H9 (cell line): ENCODE measurements at regions not wholly inside any gene's neighbourhood (a gene's known extent, or its start where the extent isn't known, plus 50 kb on each side); places are given as distances from the start of the nearest gene placed in this dataset.

Source experiments
- DNase-seq: peaks from one replicate; pipeline ENCODE4 v3.0.0-alpha.2; 2017
- H2AFZ ChIP-seq: one replicate; pipeline ENCODE4 v1.6.1; 2013; ENCODE audit warnings: mild to moderate bottlenecking, low read length, control low read depth, moderate library complexity
- H2AK5ac ChIP-seq: 2 replicates; pipeline ENCODE4 v1.6.1; 2013; ENCODE audit warnings: low read length, control low read depth, mixed read lengths; ENCODE audit not compliant: insufficient read length
- H2BK120ac ChIP-seq: one replicate; pipeline ENCODE4 v1.6.1; 2013; ENCODE audit warnings: low read depth, mild to moderate bottlenecking, low read length, control low read depth, inconsistent platforms; ENCODE audit not compliant: poor library complexity, severe bottlenecking
- H2BK12ac ChIP-seq: 2 replicates; pipeline ENCODE4 v1.6.1; 2013; ENCODE audit warnings: low read length, control low read depth, mixed read lengths, low read depth; ENCODE audit not compliant: insufficient read length
- H2BK15ac ChIP-seq: 2 replicates; pipeline ENCODE4 v1.6.1; 2013; ENCODE audit warnings: low read depth, low read length, control low read depth
- H2BK20ac ChIP-seq: one replicate; pipeline ENCODE4 v1.6.1; 2013; ENCODE audit warnings: low read depth, mild to moderate bottlenecking, low read length, control low read depth, inconsistent platforms; ENCODE audit not compliant: poor library complexity, severe bottlenecking
- H2BK5ac ChIP-seq: 2 replicates; pipeline ENCODE4 v1.6.1; 2013; ENCODE audit warnings: low read length, control low read depth, mixed read lengths; ENCODE audit not compliant: insufficient read length
- H3K14ac ChIP-seq: 2 replicates; pipeline ENCODE4 v1.6.1; 2013; ENCODE audit warnings: low read length, control low read depth; ENCODE audit not compliant: insufficient read depth
- H3K18ac ChIP-seq: 2 replicates; pipeline ENCODE4 v1.6.1; 2013; ENCODE audit warnings: low read depth, mild to moderate bottlenecking, mixed read lengths, low read length, control low read depth; ENCODE audit not compliant: insufficient read length
- H3K23ac ChIP-seq: 2 replicates; pipeline ENCODE4 v1.6.1; 2013; ENCODE audit warnings: low read length, control low read depth, mixed read lengths, low read depth; ENCODE audit not compliant: insufficient read length
- H3K23me2 ChIP-seq: 2 replicates; pipeline ENCODE4 v1.6.1; 2013; ENCODE audit warnings: low read depth, mild to moderate bottlenecking, mixed read lengths, low read length, control low read depth; ENCODE audit not compliant: insufficient read length, poor library complexity, severe bottlenecking
- H3K27ac ChIP-seq: 2 replicates; pipeline ENCODE4 v1.5.1; 2013; ENCODE audit warnings: low read length, control low read depth, mixed read lengths, low read depth; ENCODE audit not compliant: insufficient read length
- H3K27me3 ChIP-seq: 2 replicates; pipeline ENCODE4 v1.6.1; 2013; ENCODE audit warnings: low read length, control low read depth, inconsistent platforms; ENCODE audit not compliant: insufficient read depth
- H3K4ac ChIP-seq: 2 replicates; pipeline ENCODE4 v1.6.1; 2013; ENCODE audit warnings: low read depth, mild to moderate bottlenecking, control low read depth, inconsistent platforms, low read length, moderate library complexity
- H3K4me1 ChIP-seq: 2 replicates; pipeline ENCODE4 v1.6.1; 2013; ENCODE audit warnings: low read length, control low read depth, inconsistent platforms; ENCODE audit not compliant: insufficient read depth
- H3K4me2 ChIP-seq: 2 replicates; pipeline ENCODE4 v1.6.1; 2013; ENCODE audit warnings: low read length, control low read depth, mixed read lengths; ENCODE audit not compliant: insufficient read length, insufficient read depth
- H3K56ac ChIP-seq: 2 replicates; pipeline ENCODE4 v1.6.1; 2013; ENCODE audit warnings: low read depth, mild to moderate bottlenecking, mixed read lengths, low read length, control low read depth; ENCODE audit not compliant: insufficient read length
- H3K79me1 ChIP-seq: 2 replicates; pipeline ENCODE4 v1.6.1; 2013; ENCODE audit warnings: low read depth, mild to moderate bottlenecking, moderate library complexity, low read length, control low read depth, inconsistent platforms; ENCODE audit not compliant: insufficient read depth, poor library complexity, severe bottlenecking
- H3K79me2 ChIP-seq: 2 replicates; pipeline ENCODE4 v1.6.1; 2013; ENCODE audit warnings: low read length, control low read depth, inconsistent platforms; ENCODE audit not compliant: insufficient read depth
- H3K9ac ChIP-seq: 2 replicates; pipeline ENCODE4 v1.6.1; 2013; ENCODE audit warnings: low read length, control low read depth, mixed read lengths; ENCODE audit not compliant: insufficient read length; ENCODE audit errors: extremely low read depth
- H3K9me3 ChIP-seq: one replicate; pipeline ENCODE4 v1.6.1; 2013; ENCODE audit warnings: low read depth, low read length, inconsistent platforms; ENCODE audit not compliant: control insufficient read depth
- H3T11ph ChIP-seq: one replicate; pipeline ENCODE4 v1.6.1; 2013; ENCODE audit warnings: mild to moderate bottlenecking, low read length, control low read depth, inconsistent platforms
- H4K20me1 ChIP-seq: one replicate; pipeline ENCODE4 v1.6.1; 2013; ENCODE audit not compliant: control insufficient read depth, insufficient read length, insufficient read depth
- H4K5ac ChIP-seq: 2 replicates; pipeline ENCODE4 v1.6.1; 2013; ENCODE audit warnings: low read depth, mild to moderate bottlenecking, mixed read lengths, low read length, control low read depth; ENCODE audit not compliant: insufficient read length
- H4K8ac ChIP-seq: replicated peaks from 2 replicates; pipeline ENCODE4 v1.6.1; 2013; ENCODE audit warnings: low read length, control low read depth, mixed read lengths, low read depth; ENCODE audit not compliant: insufficient read length
- H4K91ac ChIP-seq: 2 replicates; pipeline ENCODE4 v1.6.1; 2013; ENCODE audit warnings: low read depth, mild to moderate bottlenecking, moderate library complexity, mixed read lengths, low read length, control low read depth; ENCODE audit not compliant: insufficient read length
- H3K27ac Mint-ChIP-seq, 3 experiments: 2 replicates in 2 of 3; 3 replicates in 1 of 3; pipeline ENCODE4 v1.8.0; 2020 to 2021; ENCODE audit warnings: mixed read lengths in 3 of 3, mild to moderate bottlenecking in 1 of 3, moderate library complexity in 1 of 3
- H3K27me3 Mint-ChIP-seq: 2 replicates; pipeline ENCODE4 v1.8.0; 2021; ENCODE audit warnings: low read depth, mild to moderate bottlenecking, moderate library complexity, mixed read lengths
- H3K36me3 Mint-ChIP-seq, 3 experiments: 2 replicates in 2 of 3; 3 replicates in 1 of 3; pipeline ENCODE4 v1.8.0; 2020 to 2021; ENCODE audit warnings: low read depth in 3 of 3, mixed read lengths in 3 of 3; ENCODE audit not compliant: insufficient read depth in 1 of 3
- H3K4me1 Mint-ChIP-seq, 2 experiments: 2 replicates each; pipeline ENCODE4 v1.8.0; 2020; ENCODE audit warnings: mixed read lengths in 2 of 2
- H3K4me3 Mint-ChIP-seq, 2 experiments: 2 replicates in 1 of 2; 3 replicates in 1 of 2; pipeline ENCODE4 v1.8.0; 2020 to 2021; ENCODE audit warnings: mild to moderate bottlenecking in 2 of 2, mixed read lengths in 2 of 2, moderate library complexity in 1 of 2
- H3K9me3 Mint-ChIP-seq, 2 experiments: 2 replicates in 1 of 2; 3 replicates in 1 of 2; pipeline ENCODE4 v1.8.0; 2020; ENCODE audit warnings: mild to moderate bottlenecking in 2 of 2, mixed read lengths in 2 of 2, moderate library complexity in 1 of 2
- CTCF ChIP-seq: fragments of 200-600 bp; sonication (generic); conservative IDR thresholded peaks from 3 replicates; pipeline ENCODE4 v1.8.0; 2021; ENCODE audit warnings: antibody characterized with exemption, mild to moderate bottlenecking
- WGBS: extraction: QIAGEN DNeasy Blood & Tissue Kit; methylation state at CpG from one replicate; pipeline ENCODE4 v1.1.7; 2013; ENCODE audit warnings: missing lambda C conversion rate, low lambda C conversion rate, mixed read lengths; ENCODE audit not compliant: insufficient read length; ENCODE audit errors: extremely low coverage; 5-methylcytosine and 5-hydroxymethylcytosine counted together

- no CpG with 5 or more reads among the region's 6 CpGs for WGBS
- Histone ChIP-seq H2AK5ac (no peak overlapping the region), H3K27ac (no peak overlapping the region), H3K14ac (no peak overlapping the region), H3K23me2 (no peaks in the 10 kb centered on the region), H3K18ac (no peak overlapping the region), H2BK15ac (no peak overlapping the region), H3K4me2 (no peak overlapping the region), H3K4ac (no peak overlapping the region), H3K9me3 (no peaks in the 10 kb centered on the region), H2BK5ac (no peak overlapping the region), H3K79me2 (no peaks in the 10 kb centered on the region), H3K4me1 (no peaks in the 10 kb centered on the region; the same call in 1 of the 2 replicates), H4K8ac (no peak overlapping the region), H2BK12ac (no peak overlapping the region), H4K5ac (no peak overlapping the region), H2BK120ac (no peak overlapping the region), H3K23ac (no peak overlapping the region), H2AFZ (no peak overlapping the region), H3T11ph (no peak overlapping the region), H4K20me1 (no peaks in the 10 kb centered on the region), H3K27me3 (no peaks in the 10 kb centered on the region), H3K56ac (no peak overlapping the region), H4K91ac (no peak overlapping the region), H3K79me1 (no peaks in the 10 kb centered on the region), H2BK20ac (no peak overlapping the region), H3K9ac (no peak overlapping the region)
- no peaks in the 10 kb centered on the region; the same call in 1 of the 2 replicates for H3K27me3 Mint-ChIP-seq
- no peaks in the 10 kb centered on the region for H3K36me3 Mint-ChIP-seq
- no peak for DNase-seq
- no peak overlapping the region for H3K4me3 Mint-ChIP-seq
- H3K27ac Mint-ChIP-seq, result no peak overlapping the region
- H3K4me1 Mint-ChIP-seq, result peaks cover 23 to 26% of the 10 kb centered on the region in 2 experiments
- no peak for TF ChIP-seq CTCF
- H3K9me3 Mint-ChIP-seq, result no peaks in the 10 kb centered on the region
Observed at GRCh38 chr6:113649276-113649675, 207.9 kb upstream of the MARCKS start.
